GM12878 (cell line): ENCODE measurements at regions not wholly inside any gene's neighbourhood (a gene's known extent, or its start where the extent isn't known, plus 50 kb on each side); places are given as distances from the start of the nearest gene placed in this dataset.

Source experiments
- ATAC-seq: fragments of 200-7000 bp; cut with Tn5 transposase; 3 replicates; pipeline ENCODE4 v1.9.1; 2020; ENCODE audit warnings: mild to moderate bottlenecking, moderate library complexity
- BruUV-seq: library from RNA; stranded (reverse); fragments of 400-500 nt; replicated peaks from 2 replicates; lab custom pipeline; 2021; lab: Mats Ljungman, UMichigan
- CTCF ChIA-PET: fragments of 300-600 bp; sonication (Branson Sonifier 250); formaldehyde crosslinking; extraction: SDS; loops from one replicate; lab custom pipeline; 2021; ENCODE audit warnings: inconsistent platforms; lab: Yijun Ruan, JAX
- POLR2A ChIA-PET: fragments of 350-600 bp; formaldehyde crosslinking; extraction: SDS; loops from one replicate; lab custom pipeline; 2021; ENCODE audit warnings: inconsistent platforms; lab: Charles Lee
- RAD21 ChIA-PET: fragments of 300-600 bp; sonication (Branson Sonifier 250); formaldehyde crosslinking; loops from one replicate; lab custom pipeline; 2023; ENCODE audit warnings: antibody characterized with exemption; ENCODE audit not compliant: unreplicated experiment; lab: Charles Lee
- SMC1A ChIA-PET: fragments of 300-600 bp; sonication (Branson Sonifier 250); formaldehyde crosslinking; loops from one replicate; lab custom pipeline; 2023; ENCODE audit not compliant: unreplicated experiment, uncharacterized antibody; lab: Charles Lee
- DNase-seq: peaks from one replicate; pipeline ENCODE4 v3.0.0-alpha.2; 2011; ENCODE audit warnings: low read depth, low spot score
- FAIRE-seq: peaks from 3 replicates; lab custom pipeline; 2011; peaks lifted over from hg19 to GRCh38; lab: Jason Lieb, UNC
- H2AFZ ChIP-seq: 2 replicates; pipeline ENCODE4 v1.6.0; 2011; ENCODE audit warnings: low read depth, low read length, control low read depth; ENCODE audit not compliant: control insufficient read depth
- H3K27ac ChIP-seq: 2 replicates; pipeline ENCODE4 v1.5.1; 2011; ENCODE audit warnings: control low read depth; ENCODE audit not compliant: control insufficient read depth, insufficient read depth
- H3K27me3 ChIP-seq, 2 experiments: replicated peaks in 1 of 2; 2 replicates each; pipeline versions ENCODE4 v1.6.0 to v1.6.1; 2011; ENCODE audit warnings: low read length in 1 of 2; ENCODE audit not compliant: control insufficient read depth in 2 of 2, insufficient read depth in 2 of 2
- H3K36me3 ChIP-seq, 2 experiments: 2 replicates each; pipeline ENCODE4 v1.5.1; 2011; ENCODE audit warnings: low read length in 1 of 2; ENCODE audit not compliant: control insufficient read depth in 2 of 2, insufficient read depth in 2 of 2
- H3K4me1 ChIP-seq: 2 replicates; pipeline ENCODE4 v1.6.1; 2011; ENCODE audit warnings: mild to moderate bottlenecking, low read length, moderate library complexity, mixed read lengths; ENCODE audit not compliant: control insufficient read depth, insufficient read depth
- H3K4me2 ChIP-seq: 2 replicates; pipeline ENCODE4 v1.6.0; 2011; ENCODE audit warnings: control low read depth; ENCODE audit not compliant: control insufficient read depth, insufficient read depth
- H3K4me3 ChIP-seq: fragments of 200-600 bp; sonication (generic); 2 replicates; pipeline ENCODE4 v1.5.1; 2016
- H3K79me2 ChIP-seq: 2 replicates; pipeline ENCODE4 v1.6.0; 2011; ENCODE audit warnings: low read length; ENCODE audit not compliant: control insufficient read depth, insufficient read depth
- H3K9ac ChIP-seq: 2 replicates; pipeline ENCODE4 v1.8.0; 2011; ENCODE audit warnings: low read length, control low read depth, mixed read lengths; ENCODE audit not compliant: control insufficient read depth, insufficient read depth
- H3K9me3 ChIP-seq: replicated peaks from 3 replicates; pipeline ENCODE4 v1.5.1; 2011; ENCODE audit warnings: mild to moderate bottlenecking, low read length; ENCODE audit not compliant: control insufficient read depth, insufficient read depth
- H4K20me1 ChIP-seq: 2 replicates; pipeline ENCODE4 v1.6.0; 2011; ENCODE audit not compliant: control insufficient read depth, insufficient read depth
- CBX5 ChIP-seq: sonication (generic); IDR thresholded peaks from 2 replicates; pipeline ENCODE4 v1.6.1; 2016; ENCODE audit warnings: low read depth, moderate library complexity, mild to moderate bottlenecking, inconsistent platforms
- KDM1A ChIP-seq: fragments of 200-600 bp; sonication (generic); IDR thresholded peaks from 2 replicates; pipeline ENCODE4 v1.6.1; 2016; ENCODE audit warnings: borderline replicate concordance
- NBN ChIP-seq: fragments of 450-650 bp; IDR thresholded peaks from 2 replicates; pipeline ENCODE4 v1.6.1; 2016
- RAD21 ChIP-seq: IDR thresholded peaks from 2 replicates; pipeline ENCODE4 v1.6.1; 2011; ENCODE audit warnings: mild to moderate bottlenecking, low read depth, low read length, moderate library complexity; ENCODE audit not compliant: insufficient read depth
- RBBP5 ChIP-seq: fragments of 200-600 bp; sonication (generic); conservative IDR thresholded peaks from 2 replicates; pipeline ENCODE4 v1.6.1; 2016
- RFX5 ChIP-seq: IDR thresholded peaks from 2 replicates; pipeline ENCODE4 v1.6.1; 2011; ENCODE audit warnings: low read depth, low read length, improper control_type of control experiment
- WGBS: methylation state at CpG from one replicate; pipeline ENCODE4 v1.1.6; 2016; ENCODE audit warnings: low lambda C conversion rate; ENCODE audit not compliant: insufficient replicate concordance, insufficient coverage; ENCODE audit errors: missing lambda C conversion rate; 5-methylcytosine and 5-hydroxymethylcytosine counted together
- in situ Hi-C: fragments of 300-500 bp; cut with MboI; formaldehyde crosslinking; loops from 9 replicates; pipeline ENCODE4 v1.14.3; 2018; ENCODE audit warnings: mixed read lengths
- intact Hi-C: fragments of 100-400 bp; cut with micrococcal nuclease; formaldehyde crosslinking; loops from one replicate; pipeline ENCODE4 v1.14.2; 2022; ENCODE audit not compliant: unreplicated experiment
- TF ChIP-seq, protein P1 (sequence below): IDR thresholded peaks from 2 replicates; pipeline ENCODE4 v1.6.1; 2011; ENCODE audit warnings: borderline replicate concordance, low read depth, mild to moderate bottlenecking, moderate library complexity, low read length; ENCODE audit not compliant: insufficient read depth, poor library complexity, severe bottlenecking
- TF ChIP-seq, protein P2 (sequence below): fragments of 150-350 bp; IDR thresholded peaks from 2 replicates; pipeline ENCODE4 v1.6.1; 2016; ENCODE audit warnings: low read depth, low read length
- TF ChIP-seq, protein P3 (sequence below): fragments of 450-650 bp; IDR thresholded peaks from 2 replicates; pipeline ENCODE4 v1.6.1; 2014; ENCODE audit warnings: mild to moderate bottlenecking

DNA sequence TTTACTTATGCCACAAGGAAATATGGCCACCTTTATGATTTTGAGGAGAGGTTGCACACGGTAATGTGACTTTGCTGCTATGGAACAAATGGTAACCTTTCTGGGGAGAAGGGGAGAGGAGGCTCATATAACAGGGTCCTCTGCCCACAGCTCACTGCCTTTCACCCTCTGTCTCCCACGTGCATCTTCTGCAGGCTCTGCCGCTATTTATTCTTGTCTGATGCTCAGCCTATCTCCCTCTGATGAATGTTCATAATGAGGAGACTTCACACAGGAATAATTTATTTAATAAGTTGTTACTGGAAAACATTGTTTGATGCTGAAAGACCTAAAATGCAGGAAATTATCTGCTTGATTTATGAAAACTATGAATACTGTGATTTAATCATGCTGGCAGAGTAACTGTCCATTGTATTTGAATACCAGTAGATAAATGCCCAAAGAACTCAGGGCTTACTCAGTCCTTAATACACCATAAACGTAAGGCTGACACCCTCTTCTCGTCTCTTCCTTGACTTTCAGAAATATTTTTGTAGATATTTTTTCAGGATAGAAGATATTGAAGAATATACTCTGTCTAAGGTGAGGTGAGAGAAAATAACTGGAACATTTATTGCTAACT lies 721.1 kb downstream of the QKI start:
- Histone ChIP-seq H2AFZ (no peak overlapping the region), H3K4me3 (no peak overlapping the region), H3K9me3 (no peaks in the 10 kb centered on the region), H3K79me2 (no peaks in the 10 kb centered on the region), H3K4me1 (no peaks in the 10 kb centered on the region), H3K9ac (no peak overlapping the region), H3K36me3 (no peaks in the 10 kb centered on the region), H3K27ac (no peak overlapping the region), H3K4me2 (no peak overlapping the region), H4K20me1 (no peaks in the 10 kb centered on the region), H3K27me3 (no peaks in the 10 kb centered on the region)
- ChIA-PET POLR2A (no interaction called here), SMC1A (no interaction called here), CTCF (no interaction called here), RAD21 (no interaction called here)
- in situ Hi-C loops (no loop called here), intact Hi-C loops (no loop called here)
- BruUV-seq, result no TSS peak
- WGBS, result 30% methylated on average over 5 of the region's 5 CpGs
- TF ChIP-seq, protein P1, sequence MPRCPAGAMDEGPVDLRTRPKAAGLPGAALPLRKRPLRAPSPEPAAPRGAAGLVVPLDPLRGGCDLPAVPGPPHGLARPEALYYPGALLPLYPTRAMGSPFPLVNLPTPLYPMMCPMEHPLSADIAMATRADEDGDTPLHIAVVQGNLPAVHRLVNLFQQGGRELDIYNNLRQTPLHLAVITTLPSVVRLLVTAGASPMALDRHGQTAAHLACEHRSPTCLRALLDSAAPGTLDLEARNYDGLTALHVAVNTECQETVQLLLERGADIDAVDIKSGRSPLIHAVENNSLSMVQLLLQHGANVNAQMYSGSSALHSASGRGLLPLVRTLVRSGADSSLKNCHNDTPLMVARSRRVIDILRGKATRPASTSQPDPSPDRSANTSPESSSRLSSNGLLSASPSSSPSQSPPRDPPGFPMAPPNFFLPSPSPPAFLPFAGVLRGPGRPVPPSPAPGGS, result no peak
- TF ChIP-seq, protein P2, sequence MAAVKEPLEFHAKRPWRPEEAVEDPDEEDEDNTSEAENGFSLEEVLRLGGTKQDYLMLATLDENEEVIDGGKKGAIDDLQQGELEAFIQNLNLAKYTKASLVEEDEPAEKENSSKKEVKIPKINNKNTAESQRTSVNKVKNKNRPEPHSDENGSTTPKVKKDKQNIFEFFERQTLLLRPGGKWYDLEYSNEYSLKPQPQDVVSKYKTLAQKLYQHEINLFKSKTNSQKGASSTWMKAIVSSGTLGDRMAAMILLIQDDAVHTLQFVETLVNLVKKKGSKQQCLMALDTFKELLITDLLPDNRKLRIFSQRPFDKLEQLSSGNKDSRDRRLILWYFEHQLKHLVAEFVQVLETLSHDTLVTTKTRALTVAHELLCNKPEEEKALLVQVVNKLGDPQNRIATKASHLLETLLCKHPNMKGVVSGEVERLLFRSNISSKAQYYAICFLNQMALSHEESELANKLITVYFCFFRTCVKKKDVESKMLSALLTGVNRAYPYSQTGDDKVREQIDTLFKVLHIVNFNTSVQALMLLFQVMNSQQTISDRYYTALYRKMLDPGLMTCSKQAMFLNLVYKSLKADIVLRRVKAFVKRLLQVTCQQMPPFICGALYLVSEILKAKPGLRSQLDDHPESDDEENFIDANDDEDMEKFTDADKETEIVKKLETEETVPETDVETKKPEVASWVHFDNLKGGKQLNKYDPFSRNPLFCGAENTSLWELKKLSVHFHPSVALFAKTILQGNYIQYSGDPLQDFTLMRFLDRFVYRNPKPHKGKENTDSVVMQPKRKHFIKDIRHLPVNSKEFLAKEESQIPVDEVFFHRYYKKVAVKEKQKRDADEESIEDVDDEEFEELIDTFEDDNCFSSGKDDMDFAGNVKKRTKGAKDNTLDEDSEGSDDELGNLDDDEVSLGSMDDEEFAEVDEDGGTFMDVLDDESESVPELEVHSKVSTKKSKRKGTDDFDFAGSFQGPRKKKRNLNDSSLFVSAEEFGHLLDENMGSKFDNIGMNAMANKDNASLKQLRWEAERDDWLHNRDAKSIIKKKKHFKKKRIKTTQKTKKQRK, result no peak
- TF ChIP-seq CBX5 (no peak), NBN (no peak), KDM1A (no peak), RFX5 (no peak), RAD21 (no peak), RBBP5 (no peak)
- TF ChIP-seq, protein P3, sequence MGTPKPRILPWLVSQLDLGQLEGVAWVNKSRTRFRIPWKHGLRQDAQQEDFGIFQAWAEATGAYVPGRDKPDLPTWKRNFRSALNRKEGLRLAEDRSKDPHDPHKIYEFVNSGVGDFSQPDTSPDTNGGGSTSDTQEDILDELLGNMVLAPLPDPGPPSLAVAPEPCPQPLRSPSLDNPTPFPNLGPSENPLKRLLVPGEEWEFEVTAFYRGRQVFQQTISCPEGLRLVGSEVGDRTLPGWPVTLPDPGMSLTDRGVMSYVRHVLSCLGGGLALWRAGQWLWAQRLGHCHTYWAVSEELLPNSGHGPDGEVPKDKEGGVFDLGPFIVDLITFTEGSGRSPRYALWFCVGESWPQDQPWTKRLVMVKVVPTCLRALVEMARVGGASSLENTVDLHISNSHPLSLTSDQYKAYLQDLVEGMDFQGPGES, result no peak
- FAIRE-seq (no peak), ATAC-seq (no peak), DNase-seq (no peak)
